ENCODE measurements at regions not wholly inside any gene's neighbourhood (a gene's known extent, or its start where the extent isn't known, plus 50 kb on each side); places are given as distances from the start of the nearest gene placed in this dataset.

GRCh38 chr11:45073685-45074141 lies 72.7 kb upstream of the PRDM11 start:
- Histone ChIP-seq H3K36me3 (ENCODE audit: control insufficient read depth, insufficient read depth, low read length) (no peaks in the 10 kb centered on the region), H3K4me3 (ENCODE audit: low read depth, low read length) (no peak overlapping the region), H3K27me3 (ENCODE audit: control insufficient read depth, insufficient read depth, low read length) (peaks cover 18% of the 10 kb centered on the region)
- TF ChIP-seq CTCF (IDR thresholded peaks at IDR 0.05; ENCODE audit: insufficient read depth, low read length, poor library complexity, severe bottlenecking) = no peak
- DNase-seq (ENCODE audit: low read depth) = no peak

- Histone ChIP-seq H3K4me3 (ENCODE audit: low read depth, low read length) (no peak overlapping the region), H3K36me3 (ENCODE audit: control insufficient read depth, insufficient read depth, low read length) (no peaks in the 10 kb centered on the region), H3K27me3 (ENCODE audit: control insufficient read depth, insufficient read depth, low read length) (peaks cover 16% of the 10 kb centered on the region)
- no peak for TF ChIP-seq CTCF (IDR thresholded peaks at IDR 0.05; ENCODE audit: insufficient read depth, low read length, poor library complexity, severe bottlenecking)
- no peak for DNase-seq (ENCODE audit: low read depth)
Measured at GRCh38 chr11:45075519-45075918, 70.9 kb upstream of the PRDM11 start.

GRCh38 chr11:45075952-45076351 lies 70.5 kb upstream of the PRDM11 start:
- H3K4me3 ChIP-seq (ENCODE audit: low read depth, low read length) = no peak overlapping the region
- no peak for DNase-seq (ENCODE audit: low read depth)
- TF ChIP-seq CTCF (IDR thresholded peaks at IDR 0.05; ENCODE audit: insufficient read depth, low read length, poor library complexity, severe bottlenecking) = no peak
- peaks cover 17% of the 10 kb centered on the region for H3K27me3 ChIP-seq (ENCODE audit: control insufficient read depth, insufficient read depth, low read length)
- H3K36me3 ChIP-seq (ENCODE audit: control insufficient read depth, insufficient read depth, low read length) = no peaks in the 10 kb centered on the region

GRCh38 chr11:45076761-45077160 lies 69.7 kb upstream of the PRDM11 start:
- no peak for DNase-seq (ENCODE audit: low read depth)
- H3K36me3 ChIP-seq (ENCODE audit: control insufficient read depth, insufficient read depth, low read length) = no peaks in the 10 kb centered on the region
- no peak for TF ChIP-seq CTCF (IDR thresholded peaks at IDR 0.05; ENCODE audit: insufficient read depth, low read length, poor library complexity, severe bottlenecking)

GRCh38 chr11:45078236-45079074 lies 68.0 kb upstream of the PRDM11 start:
- H3K27me3 ChIP-seq (ENCODE audit: control insufficient read depth, insufficient read depth, low read length) = peaks cover 17% of the 10 kb centered on the region
- no peak for DNase-seq (ENCODE audit: low read depth)
- no peak for TF ChIP-seq CTCF (IDR thresholded peaks at IDR 0.05; ENCODE audit: insufficient read depth, low read length, poor library complexity, severe bottlenecking)
- no peaks in the 10 kb centered on the region for H3K36me3 ChIP-seq (ENCODE audit: control insufficient read depth, insufficient read depth, low read length)
- H3K4me3 ChIP-seq (ENCODE audit: low read depth, low read length) = no peak overlapping the region

More at GRCh38 chr11:45076761-45077160, 69.7 kb upstream of the PRDM11 start:
- H3K27me3 ChIP-seq (ENCODE audit: control insufficient read depth, insufficient read depth, low read length) = peaks cover 17% of the 10 kb centered on the region
- no peak overlapping the region for H3K4me3 ChIP-seq (ENCODE audit: low read depth, low read length)

GRCh38 chr11:45079075-45079444 lies 67.4 kb upstream of the PRDM11 start:
- TF ChIP-seq CTCF (IDR thresholded peaks at IDR 0.05; ENCODE audit: insufficient read depth, low read length, poor library complexity, severe bottlenecking) = no peak
- DNase-seq (ENCODE audit: low read depth) = no peak
- H3K36me3 ChIP-seq (ENCODE audit: control insufficient read depth, insufficient read depth, low read length) = no peaks in the 10 kb centered on the region

More at GRCh38 chr11:45079075-45079444, 67.4 kb upstream of the PRDM11 start:
- Histone ChIP-seq H3K4me3 (ENCODE audit: low read depth, low read length) (no peak overlapping the region), H3K27me3 (ENCODE audit: control insufficient read depth, insufficient read depth, low read length) (peaks cover 19% of the 10 kb centered on the region)

Data from kidney epithelial cell (primary cell).